Cardiac fibroblast (primary cell): ENCODE measurements at regions not wholly inside any gene's neighbourhood (a gene's known extent, or its start where the extent isn't known, plus 50 kb on each side); places are given as distances from the start of the nearest gene placed in this dataset.
"Not testable (repeated sequence)": the region's sequence is repeated elsewhere in the genome, so short reads cannot be mapped to it uniquely, and the experiment has no call there.

Experiments used
- DNase-seq, 2 donors: peaks; one replicate each; pipeline versions ENCODE4 v3.0.0 to v3.0.0-alpha.2; 2010; ENCODE audit warnings: low read depth in 2 of 2
- H3K4me3 ChIP-seq, 2 donors: replicated peaks in 1 of 2; 1 replicate in 1 of 2; 2 replicates in 1 of 2; pipeline ENCODE4 v1.5.1; 2011; ENCODE audit warnings: low read depth in 2 of 2, low read length in 2 of 2, mild to moderate bottlenecking in 2 of 2, moderate library complexity in 1 of 2
- TF ChIP-seq, protein P1 (sequence below): IDR thresholded peaks from one replicate; pipeline ENCODE4 v1.5.1; 2011; ENCODE audit warnings: low read depth, mild to moderate bottlenecking, low read length, inconsistent platforms

DNA sequence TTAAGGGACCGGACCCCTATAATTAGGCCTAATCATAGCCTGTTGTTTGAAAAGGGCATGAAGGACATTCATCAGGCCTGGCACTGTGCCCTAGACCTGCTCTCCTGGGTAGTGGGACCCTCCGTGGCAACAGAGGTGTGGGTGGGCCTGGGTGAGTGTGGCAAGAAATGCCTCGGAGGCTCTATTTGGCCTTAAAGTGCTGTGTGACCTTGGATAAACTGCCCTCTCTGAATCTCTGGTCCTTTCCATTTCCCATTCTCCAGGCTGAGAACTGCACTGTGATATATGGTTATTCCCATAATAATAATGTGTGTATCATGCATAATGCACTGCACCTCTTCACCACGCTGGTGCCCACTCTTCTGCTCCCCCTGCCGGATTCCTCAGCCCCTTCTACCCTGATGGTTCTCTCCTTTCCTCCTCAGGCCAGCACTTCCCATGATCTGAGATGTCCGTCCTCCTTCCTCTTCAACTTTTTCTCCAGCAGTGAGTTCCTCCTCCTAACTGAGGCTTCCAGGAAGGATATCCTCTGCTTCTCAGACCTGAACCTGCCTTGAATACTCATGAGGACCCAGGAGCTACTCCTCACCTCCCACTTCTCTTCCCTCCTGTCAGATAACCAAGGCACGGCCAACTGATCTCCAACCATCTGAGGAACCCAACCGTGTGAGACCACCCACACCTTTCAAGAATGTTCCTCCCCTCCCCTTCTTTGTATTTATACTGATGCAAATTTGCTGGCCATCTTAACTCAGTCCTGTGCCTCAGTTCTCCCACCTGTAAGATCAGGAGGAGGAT lies 111.0 kb upstream of the PZP start:
- H3K4me3 ChIP-seq, result no peak overlapping the region
- peak in 1 of 2 donors; percentile 11 for DNase-seq
- TF ChIP-seq, protein P1, sequence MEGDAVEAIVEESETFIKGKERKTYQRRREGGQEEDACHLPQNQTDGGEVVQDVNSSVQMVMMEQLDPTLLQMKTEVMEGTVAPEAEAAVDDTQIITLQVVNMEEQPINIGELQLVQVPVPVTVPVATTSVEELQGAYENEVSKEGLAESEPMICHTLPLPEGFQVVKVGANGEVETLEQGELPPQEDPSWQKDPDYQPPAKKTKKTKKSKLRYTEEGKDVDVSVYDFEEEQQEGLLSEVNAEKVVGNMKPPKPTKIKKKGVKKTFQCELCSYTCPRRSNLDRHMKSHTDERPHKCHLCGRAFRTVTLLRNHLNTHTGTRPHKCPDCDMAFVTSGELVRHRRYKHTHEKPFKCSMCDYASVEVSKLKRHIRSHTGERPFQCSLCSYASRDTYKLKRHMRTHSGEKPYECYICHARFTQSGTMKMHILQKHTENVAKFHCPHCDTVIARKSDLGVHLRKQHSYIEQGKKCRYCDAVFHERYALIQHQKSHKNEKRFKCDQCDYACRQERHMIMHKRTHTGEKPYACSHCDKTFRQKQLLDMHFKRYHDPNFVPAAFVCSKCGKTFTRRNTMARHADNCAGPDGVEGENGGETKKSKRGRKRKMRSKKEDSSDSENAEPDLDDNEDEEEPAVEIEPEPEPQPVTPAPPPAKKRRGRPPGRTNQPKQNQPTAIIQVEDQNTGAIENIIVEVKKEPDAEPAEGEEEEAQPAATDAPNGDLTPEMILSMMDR, result peak; percentile 49

GRCh38 chr12:9313479-9313878 lies 105.3 kb upstream of the PZP start:
- not testable (repeated sequence) for H3K4me3 ChIP-seq, DNase-seq

DNA sequence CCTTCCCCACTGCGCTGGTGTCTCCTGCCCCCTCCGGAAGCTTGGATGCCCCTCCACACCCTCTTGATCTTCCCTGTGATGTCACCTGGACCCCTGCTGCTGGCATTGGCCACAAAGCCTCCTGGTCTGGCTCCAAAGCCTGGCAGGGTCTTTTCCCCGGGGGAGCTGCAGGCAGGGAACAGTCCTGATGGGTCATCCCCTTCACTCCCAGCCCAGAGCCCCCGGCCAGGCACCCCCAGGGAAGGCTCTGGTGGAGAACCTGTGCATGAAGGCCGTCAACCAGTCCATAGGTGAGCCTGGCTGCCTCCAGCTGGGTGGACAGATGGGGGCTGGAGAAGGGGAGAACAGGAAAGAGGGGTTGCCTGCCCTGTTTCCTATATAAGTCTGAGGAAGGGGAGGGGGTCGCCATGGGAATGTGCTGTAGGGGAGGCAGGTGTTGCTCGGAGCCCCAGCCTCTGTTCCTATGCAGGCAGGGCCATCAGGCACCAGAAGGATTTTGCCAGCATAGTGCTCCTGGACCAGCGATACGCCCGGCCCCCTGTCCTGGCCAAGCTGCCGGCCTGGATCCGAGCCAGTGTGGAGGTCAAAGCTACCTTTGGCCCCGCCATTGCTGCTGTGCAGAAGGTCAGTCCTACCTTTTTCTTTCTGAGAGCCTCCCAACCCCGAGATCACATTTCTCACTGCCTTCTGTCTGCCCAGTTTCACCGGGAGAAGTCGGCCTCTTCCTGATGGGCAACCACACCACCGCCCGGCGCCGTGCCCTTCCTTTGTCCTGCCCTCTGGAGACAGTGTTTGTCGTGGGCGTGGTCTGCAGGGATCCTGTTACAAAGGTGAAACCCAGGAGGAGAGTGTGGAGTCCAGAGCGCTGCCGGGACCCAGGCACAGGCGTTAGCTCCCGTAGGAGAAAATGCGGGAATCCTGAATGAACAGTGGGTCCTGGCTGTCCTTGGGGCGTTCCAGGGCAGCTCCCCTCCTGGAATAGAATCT lies 104.5 kb upstream of the PZP start:
- H3K4me3 ChIP-seq, DNase-seq: not testable (repeated sequence)

DNA sequence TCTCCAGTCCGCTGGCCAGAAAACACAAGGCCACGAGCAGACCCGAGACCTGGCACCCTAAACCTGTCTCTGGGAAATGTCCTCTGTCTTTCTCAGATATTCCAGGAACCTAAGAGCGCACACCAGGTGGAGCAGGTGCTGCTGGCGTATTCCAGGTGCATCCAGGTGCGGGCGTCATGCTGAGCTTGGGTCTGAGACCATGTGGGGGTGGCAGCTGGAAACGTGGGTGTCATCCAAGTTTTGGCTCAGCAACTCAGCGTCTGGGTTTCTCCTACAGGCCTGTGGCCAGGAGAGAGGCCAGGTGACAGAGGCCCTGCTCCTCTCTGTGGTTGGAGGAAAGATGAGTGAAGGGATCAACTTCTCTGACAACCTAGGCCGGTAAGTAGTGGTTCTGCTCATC lies 103.3 kb upstream of the PZP start:
- not testable (repeated sequence) for H3K4me3 ChIP-seq

GRCh38 chr12:9310645-9311044 lies 102.5 kb upstream of the PZP start:
- H3K4me3 ChIP-seq, DNase-seq: not testable (repeated sequence)

More for the DNA sequence above, 103.3 kb upstream of the PZP start:
- not testable (repeated sequence) for DNase-seq

DNA sequence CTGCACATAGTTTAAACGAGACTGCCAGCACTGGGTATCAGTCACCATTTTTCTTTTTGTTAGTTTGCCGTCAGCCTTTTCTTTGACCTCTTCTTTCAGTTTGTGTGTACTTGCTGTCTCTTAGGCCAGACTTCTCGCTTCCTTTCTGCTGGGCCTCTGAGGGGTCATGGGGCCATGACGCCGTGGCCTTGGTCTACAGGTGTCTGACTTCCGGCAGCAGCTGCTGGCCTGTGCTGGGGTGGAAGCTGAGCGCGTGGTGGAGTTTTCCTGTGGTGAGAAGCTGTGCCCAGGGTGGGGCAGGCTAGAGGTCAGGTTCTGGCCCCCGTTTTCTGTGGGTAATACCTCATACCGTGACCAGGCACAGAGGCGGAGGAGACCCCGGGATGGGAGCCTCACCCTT lies 101.6 kb upstream of the PZP start:
- not testable (repeated sequence) for DNase-seq, H3K4me3 ChIP-seq

DNA sequence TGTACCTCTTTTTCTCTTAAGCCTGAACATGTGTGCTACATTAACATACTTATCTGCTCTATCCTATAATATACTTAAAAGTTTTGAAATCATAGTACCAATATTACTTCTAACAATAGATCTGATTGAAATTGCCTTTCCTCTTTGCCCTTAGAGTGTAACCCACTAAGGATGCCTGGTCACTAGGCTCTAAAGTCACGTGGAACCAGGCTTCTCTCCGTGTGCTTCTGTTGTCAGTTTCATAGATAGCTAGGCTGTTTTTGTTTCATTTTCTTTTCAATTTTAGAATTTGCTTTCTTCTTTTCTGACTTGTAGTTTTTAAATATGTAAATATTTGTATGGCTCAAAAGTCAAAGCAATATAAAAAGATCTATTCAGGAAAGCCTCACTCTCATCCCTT lies 100.5 kb upstream of the PZP start:
- H3K4me3 ChIP-seq, DNase-seq: not testable (repeated sequence)

DNA sequence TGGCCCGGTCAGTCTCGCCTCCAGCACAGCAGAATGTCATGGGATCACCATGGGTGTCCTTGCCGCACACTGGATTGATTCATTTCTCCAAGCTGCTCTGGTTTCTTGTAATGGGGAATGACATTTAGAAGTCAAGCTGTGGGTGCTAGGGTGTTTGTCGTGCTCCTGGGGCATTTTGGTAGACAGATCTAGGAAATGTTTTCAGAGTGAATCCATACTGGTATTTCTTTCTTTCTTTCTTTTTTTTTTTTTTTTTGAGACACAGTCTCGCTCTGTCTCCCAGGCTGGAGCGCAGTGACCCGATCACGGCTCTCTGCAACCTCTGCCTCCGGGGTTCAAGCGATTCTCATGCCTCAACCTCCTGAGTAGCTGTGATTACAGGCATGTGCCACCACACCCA lies 100.0 kb upstream of the PZP start:
- not testable (repeated sequence) for DNase-seq, H3K4me3 ChIP-seq

- not testable (repeated sequence) for DNase-seq, H3K4me3 ChIP-seq
Measured at GRCh38 chr12:9307255-9307654, 99.1 kb upstream of the PZP start.

GRCh38 chr12:9306004-9306403 lies 97.8 kb upstream of the PZP start:
- H3K4me3 ChIP-seq, DNase-seq: not testable (repeated sequence)

DNA sequence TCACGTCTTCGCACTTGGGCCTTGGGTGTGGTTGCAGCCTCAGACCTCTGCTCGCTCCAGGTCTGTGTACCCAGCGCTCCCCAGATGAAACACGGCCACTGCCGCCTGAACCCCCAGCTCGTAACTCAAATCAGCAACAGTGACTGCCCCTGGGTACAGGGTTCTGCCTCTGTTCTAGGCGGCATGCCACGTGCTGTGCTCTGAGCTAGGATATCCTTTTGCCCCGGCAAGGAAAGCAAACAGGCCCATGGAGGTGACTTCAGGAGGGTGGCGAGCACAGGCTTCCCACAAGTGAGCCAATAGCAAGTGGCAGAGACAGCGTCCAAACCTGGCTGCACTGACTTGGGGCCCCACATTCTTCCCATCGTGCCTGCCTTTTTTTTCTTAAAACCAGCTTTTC lies 96.3 kb upstream of the PZP start:
- DNase-seq, result not testable (repeated sequence)

GRCh38 chr12:9295872-9296271 lies 87.7 kb upstream of the PZP start:
- not testable (repeated sequence) for H3K4me3 ChIP-seq, DNase-seq

More for the DNA sequence above, 96.3 kb upstream of the PZP start:
- not testable (repeated sequence) for H3K4me3 ChIP-seq

DNA sequence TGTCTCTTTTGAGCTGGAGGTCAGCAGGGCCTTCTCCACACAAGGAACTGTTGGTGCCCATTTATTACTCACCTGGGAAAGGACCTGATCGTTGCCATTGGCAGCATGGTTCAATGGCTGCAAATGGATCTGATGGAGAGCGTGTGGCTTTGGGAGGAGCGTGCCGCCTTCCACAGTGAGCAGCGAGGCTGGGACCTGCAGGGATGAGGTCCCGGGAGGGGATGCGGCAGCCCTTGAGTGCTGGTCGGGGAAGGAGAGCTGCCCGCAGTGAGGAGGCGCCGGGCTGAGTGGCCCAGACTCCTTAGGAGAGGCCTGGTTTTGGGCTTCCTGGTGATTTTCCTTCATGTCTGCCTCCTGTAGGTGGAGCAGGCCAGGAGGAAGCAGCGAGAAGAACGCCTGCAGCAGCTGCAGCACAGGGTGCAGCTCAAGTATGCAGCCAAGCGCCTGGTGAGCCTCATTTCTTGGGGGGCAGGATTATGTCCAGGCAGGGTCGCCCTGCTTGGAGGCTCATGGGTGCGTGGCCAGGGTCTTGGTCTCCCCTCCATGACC lies 86.0 kb upstream of the PZP start:
- H3K4me3 ChIP-seq, DNase-seq: not testable (repeated sequence)

- DNase-seq, H3K4me3 ChIP-seq: not testable (repeated sequence)
Measured at GRCh38 chr12:9293391-9293790, 85.2 kb upstream of the PZP start.

GRCh38 chr12:9289984-9290383 lies 81.8 kb upstream of the PZP start:
- H3K4me3 ChIP-seq, DNase-seq: not testable (repeated sequence)

DNA sequence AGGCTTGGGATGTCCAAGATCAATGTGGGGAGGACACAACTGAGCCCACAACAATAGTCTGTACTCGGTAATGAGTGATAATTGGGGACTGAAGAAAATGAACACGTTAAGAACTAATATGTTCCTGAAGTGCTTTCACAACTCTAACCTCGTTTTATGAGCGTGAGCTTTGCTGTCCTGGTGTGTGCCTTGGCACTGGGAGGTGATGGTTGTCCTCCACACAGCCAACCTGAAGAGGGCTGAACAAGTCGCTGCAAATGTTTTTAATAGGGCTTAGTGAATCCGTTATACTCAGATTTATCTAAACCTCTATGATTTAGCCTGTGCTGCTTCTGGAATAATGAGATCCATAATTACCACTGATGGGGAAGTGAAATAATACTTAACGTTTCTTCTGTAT lies 76.5 kb upstream of the PZP start:
- not testable (repeated sequence) for H3K4me3 ChIP-seq, DNase-seq

DNA sequence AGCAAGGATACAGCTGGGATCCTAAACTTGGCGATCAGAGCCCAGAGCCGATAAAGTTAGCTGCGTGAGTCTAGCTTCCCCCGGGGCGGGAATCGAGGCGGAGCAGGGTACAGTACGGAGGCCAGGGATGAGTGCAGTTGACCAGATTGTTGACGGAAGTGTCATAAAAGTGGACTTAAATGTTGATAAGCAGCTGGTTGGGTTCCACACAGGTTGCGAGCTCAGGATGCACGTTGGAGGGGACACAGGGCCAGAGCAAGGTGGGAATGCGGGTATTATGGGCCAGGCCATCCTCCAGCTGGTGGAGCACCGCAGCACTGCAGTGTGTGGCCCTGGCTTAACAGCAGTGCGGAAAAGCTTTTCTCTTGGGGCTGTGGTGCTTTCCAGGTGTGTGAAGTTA lies 76.0 kb upstream of the PZP start:
- peak in 1 of 2 donors; percentile 6 for DNase-seq
- peak overlapping the region; percentile 18 to 60 for H3K4me3 ChIP-seq
